Kidney tubule cell (primary cell): ENCODE measurements at regions not wholly inside any gene's neighbourhood (a gene's known extent, or its start where the extent isn't known, plus 50 kb on each side); places are given as distances from the start of the nearest gene placed in this dataset.

Experiments used
- DNase-seq: peaks from one replicate; pipeline ENCODE4 v3.0.0-alpha.2; 2018; ENCODE audit warnings: low spot score

- DNase-seq: no peak
These were observed 65.8 kb downstream of the ISL1 start for GRCh38 chr5:51449026-51449425.

- DNase-seq: no peak
These were observed 69.3 kb downstream of the ISL1 start for GRCh38 chr5:51452562-51452961.

- no peak for DNase-seq
These were observed 81.9 kb downstream of the ISL1 start for GRCh38 chr5:51465165-51465564.

- DNase-seq: no peak
These were observed 83.0 kb downstream of the ISL1 start for GRCh38 chr5:51466214-51466613.

GRCh38 chr5:51468196-51468595 is 84.9 kb downstream of the ISL1 start:
- DNase-seq: peak; percentile 6

- no peak for DNase-seq
These were observed 88.4 kb downstream of the ISL1 start for GRCh38 chr5:51471630-51472029.

- DNase-seq: no peak
These were observed 89.2 kb downstream of the ISL1 start for GRCh38 chr5:51472472-51472871.

GRCh38 chr5:51475628-51476027 is 92.4 kb downstream of the ISL1 start:
- no peak for DNase-seq

GRCh38 chr5:51476431-51476830 is 93.2 kb downstream of the ISL1 start:
- DNase-seq: no peak

- DNase-seq: no peak
These were observed 96.6 kb downstream of the ISL1 start for GRCh38 chr5:51479840-51480239.

- peak; percentile 30 for DNase-seq
These were observed 101.1 kb downstream of the ISL1 start for GRCh38 chr5:51484326-51484725.

- no peak for DNase-seq
These were observed 102.9 kb downstream of the ISL1 start for GRCh38 chr5:51486158-51486557.

- DNase-seq: no peak
These were observed 104.7 kb downstream of the ISL1 start for GRCh38 chr5:51487952-51488351.

- peak; percentile 8 for DNase-seq
These were observed 105.8 kb downstream of the ISL1 start for GRCh38 chr5:51488803-51489642.

- no peak for DNase-seq
These were observed 111.6 kb downstream of the ISL1 start for GRCh38 chr5:51494821-51495220.

GRCh38 chr5:51495672-51496071 is 112.4 kb downstream of the ISL1 start:
- peak; percentile 88 for DNase-seq

- DNase-seq: no peak
These were observed 134.6 kb downstream of the ISL1 start for GRCh38 chr5:51517838-51518237.

- DNase-seq: no peak
These were observed 135.4 kb downstream of the ISL1 start for GRCh38 chr5:51518607-51519006.

- DNase-seq: no peak
These were observed 138.3 kb downstream of the ISL1 start for GRCh38 chr5:51521583-51521982.

- no peak for DNase-seq
These were observed 156.0 kb downstream of the ISL1 start for GRCh38 chr5:51539232-51539631.

GRCh38 chr5:51544031-51544785 is 161.0 kb downstream of the ISL1 start:
- DNase-seq: no peak

- no peak for DNase-seq
These were observed 173.6 kb downstream of the ISL1 start for GRCh38 chr5:51556833-51557232.

- no peak for DNase-seq
These were observed 175.4 kb downstream of the ISL1 start for GRCh38 chr5:51558682-51559081.
